ENCODE measurements at regions not wholly inside any gene's neighbourhood (a gene's known extent, or its start where the extent isn't known, plus 50 kb on each side); places are given as distances from the start of the nearest gene placed in this dataset.

- TF ChIP-seq CTCF (IDR thresholded peaks at IDR 0.05) (no peak), POLR2A (IDR thresholded peaks at IDR 0.05) (no peak)
Observed at GRCh38 chr2:75862547-75862946, 151.8 kb upstream of the GCFC2 start.
